GM23338 (cell line): ENCODE measurements at regions not wholly inside any gene's neighbourhood (a gene's known extent, or its start where the extent isn't known, plus 50 kb on each side); places are given as distances from the start of the nearest gene placed in this dataset.
A peak's percentile ranks its signal among the peaks of the same experiment; 100 is the strongest.

Experiments
- ATAC-seq: fragments of 200-7000 bp; cut with Tn5 transposase; 3 replicates; pipeline ENCODE4 v1.9.1; 2020
- DNase-seq: peaks from one replicate; pipeline ENCODE4 v3.0.0-alpha.2; 2015; ENCODE audit warnings: low spot score
- H2AFZ ChIP-seq: fragments of 200-600 bp; sonication (generic); 2 replicates; pipeline ENCODE4 v1.8.0; 2016; ENCODE audit warnings: antibody characterized with exemption, mild to moderate bottlenecking, moderate library complexity
- H3F3A ChIP-seq: fragments of 200-600 bp; sonication (generic); replicated peaks from 2 replicates; pipeline ENCODE4 v1.8.0; 2017; ENCODE audit warnings: antibody characterized with exemption, mixed run types, low read depth
- H3K27ac ChIP-seq: fragments of 200-600 bp; sonication (generic); 2 replicates; pipeline ENCODE4 v1.6.1; 2016; ENCODE audit warnings: low read depth
- H3K27me3 ChIP-seq: fragments of 200-600 bp; sonication (generic); 2 replicates; pipeline ENCODE4 v1.8.0; 2016; ENCODE audit warnings: mild to moderate bottlenecking, mixed run types, moderate library complexity; ENCODE audit not compliant: insufficient read depth
- H3K36me3 ChIP-seq: fragments of 200-600 bp; sonication (generic); 2 replicates; pipeline ENCODE4 v1.8.0; 2016; ENCODE audit warnings: mild to moderate bottlenecking; ENCODE audit not compliant: insufficient read depth
- H3K4me1 ChIP-seq: fragments of 200-600 bp; sonication (generic); 2 replicates; pipeline ENCODE4 v1.8.0; 2016; ENCODE audit warnings: mild to moderate bottlenecking, moderate library complexity; ENCODE audit not compliant: insufficient read depth
- H3K4me2 ChIP-seq: fragments of 200-600 bp; sonication (generic); 2 replicates; pipeline ENCODE4 v1.7.1; 2017; ENCODE audit warnings: mixed run types
- H3K4me3 ChIP-seq: fragments of 200-600 bp; sonication (generic); 2 replicates; pipeline ENCODE4 v1.6.1; 2016; ENCODE audit warnings: mixed run types
- H3K79me2 ChIP-seq: fragments of 200-600 bp; sonication (generic); replicated peaks from 2 replicates; pipeline ENCODE4 v1.8.0; 2017; ENCODE audit warnings: mild to moderate bottlenecking; ENCODE audit not compliant: insufficient read depth
- H3K9me2 ChIP-seq: fragments of 200-600 bp; sonication (generic); 2 replicates; pipeline ENCODE4 v1.8.0; 2017; ENCODE audit not compliant: insufficient read depth
- H4K20me1 ChIP-seq: fragments of 200-600 bp; sonication (generic); replicated peaks from 2 replicates; pipeline ENCODE4 v1.8.0; 2017; ENCODE audit warnings: mild to moderate bottlenecking; ENCODE audit not compliant: insufficient read depth
- H3K27ac Mint-ChIP-seq: 2 replicates; pipeline ENCODE4 v1.8.0; 2020; ENCODE audit warnings: inconsistent platforms, mild to moderate bottlenecking, moderate library complexity, mixed read lengths
- H3K27me3 Mint-ChIP-seq: 3 replicates; pipeline ENCODE4 v1.8.0; 2022; ENCODE audit warnings: low read depth, mild to moderate bottlenecking, moderate library complexity, mixed read lengths, inconsistent platforms; ENCODE audit not compliant: insufficient read depth, poor library complexity
- H3K36me3 Mint-ChIP-seq: 3 replicates; pipeline ENCODE4 v1.8.0; 2021; ENCODE audit warnings: low read depth, mild to moderate bottlenecking, inconsistent platforms, moderate library complexity, mixed read lengths
- H3K4me1 Mint-ChIP-seq: 3 replicates; pipeline ENCODE4 v1.8.0; 2020; ENCODE audit warnings: mild to moderate bottlenecking, inconsistent platforms, mixed read lengths
- H3K4me3 Mint-ChIP-seq: 3 replicates; pipeline ENCODE4 v1.8.0; 2021; ENCODE audit warnings: moderate library complexity, mild to moderate bottlenecking, inconsistent platforms, mixed read lengths
- H3K9me3 Mint-ChIP-seq: 3 replicates; pipeline ENCODE4 v1.8.0; 2020; ENCODE audit warnings: moderate library complexity, mild to moderate bottlenecking, inconsistent platforms, mixed read lengths
- CREB1 ChIP-seq: fragments of 250-450 bp; sonication (Bioruptor Pico); IDR thresholded peaks from 2 replicates; pipeline ENCODE4 v1.5.0; 2020; ENCODE audit warnings: low read depth, mild to moderate bottlenecking, moderate library complexity
- CTCF ChIP-seq, 2 experiments: fragments of 200-600 bp in 1 of 2; sonication (generic) in 1 of 2; conservative IDR thresholded peaks; 2 replicates each; pipeline versions ENCODE4 v1.5.1 to v1.6.1; 2016 to 2017; ENCODE audit warnings: antibody characterized with exemption in 2 of 2, low read depth in 2 of 2, mild to moderate bottlenecking in 2 of 2, moderate library complexity in 1 of 2
- EZH2phosphoT487 ChIP-seq: fragments of 200-600 bp; sonication (generic); IDR thresholded peaks from one replicate; pipeline ENCODE4 v1.8.1; 2018; ENCODE audit warnings: antibody characterized with exemption; ENCODE audit not compliant: unreplicated experiment
- JUNB ChIP-seq: IDR thresholded peaks from one replicate; pipeline ENCODE4 v1.6.1; 2016; ENCODE audit warnings: antibody characterized with exemption; ENCODE audit not compliant: unreplicated experiment
- NANOG ChIP-seq: IDR thresholded peaks from 2 replicates; pipeline ENCODE4 v1.6.1; 2016; ENCODE audit warnings: antibody characterized with exemption, borderline replicate concordance
- STAT1 ChIP-seq: IDR thresholded peaks from one replicate; pipeline ENCODE4 v1.6.1; 2016; ENCODE audit warnings: antibody characterized with exemption; ENCODE audit not compliant: unreplicated experiment
- ZNF114 ChIP-seq: fragments of 250-450 bp; sonication (Bioruptor Pico); IDR thresholded peaks from 2 replicates; pipeline ENCODE4 v1.5.0; 2020; ENCODE audit warnings: mild to moderate bottlenecking, moderate library complexity
- ZNF331 ChIP-seq: fragments of 250-450 bp; sonication (Bioruptor Pico); IDR thresholded peaks from 2 replicates; pipeline ENCODE4 v1.5.0; 2020; ENCODE audit warnings: low read depth, mild to moderate bottlenecking, moderate library complexity
- TF ChIP-seq, protein P1 (sequence below): IDR thresholded peaks from 2 replicates; pipeline ENCODE4 v1.6.1; 2016; ENCODE audit warnings: antibody characterized with exemption
- TF ChIP-seq, protein P2 (sequence below): IDR thresholded peaks from one replicate; pipeline ENCODE4 v1.6.1; 2018; ENCODE audit warnings: antibody characterized with exemption; ENCODE audit not compliant: unreplicated experiment

DNA sequence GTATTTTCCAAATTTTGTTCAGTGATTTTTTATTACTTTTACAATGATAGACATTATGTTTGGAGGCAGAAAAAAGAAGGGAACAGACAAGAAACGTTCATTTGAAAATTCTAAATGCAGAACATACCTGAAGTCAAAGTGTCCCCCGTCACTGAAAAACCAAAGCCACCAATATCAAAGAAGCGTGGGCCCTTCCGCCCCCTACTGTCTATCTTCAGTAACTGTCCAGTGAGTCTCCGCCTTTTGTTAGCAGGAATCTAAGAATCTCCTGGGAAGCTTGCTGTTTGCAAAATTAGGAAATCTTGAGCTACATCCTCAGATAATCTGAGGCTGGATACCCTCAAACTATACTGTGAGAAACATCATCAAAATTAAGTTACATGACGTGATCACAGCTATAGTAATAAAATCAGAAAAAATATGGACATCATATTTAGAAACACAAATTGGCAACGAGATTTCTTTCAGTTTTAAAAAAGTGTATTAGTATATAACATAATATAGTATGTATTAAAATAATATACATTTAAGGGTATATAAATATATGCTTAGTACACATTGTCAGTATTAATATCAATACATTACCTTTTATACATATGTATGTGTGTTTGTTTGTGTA is 169.3 kb upstream of the AKR1E2 start:
- H3K36me3 ChIP-seq, result no peaks in the 10 kb centered on the region
- no peak overlapping the region for H3K4me3 ChIP-seq
- DNase-seq, result peak; percentile 84
- H3K27me3 Mint-ChIP-seq, result no peaks in the 10 kb centered on the region
- H3F3A ChIP-seq, result no peaks in the 10 kb centered on the region
- no peak overlapping the region for H3K27ac Mint-ChIP-seq
- H3K4me1 Mint-ChIP-seq, result peaks cover 20% of the 10 kb centered on the region; the same call in 2 of the 3 replicates
- no peak overlapping the region for H3K4me3 Mint-ChIP-seq
- no peaks in the 10 kb centered on the region for H3K27me3 ChIP-seq
- H3K27ac ChIP-seq, result no peak overlapping the region
- no peaks in the 10 kb centered on the region for H3K36me3 Mint-ChIP-seq
- no peaks in the 10 kb centered on the region for H4K20me1 ChIP-seq
- no peak overlapping the region for H3K4me2 ChIP-seq
- peak; percentile 38; the same call in 2 of the 3 replicates for ATAC-seq
- H3K4me1 ChIP-seq, result peaks cover 19% of the 10 kb centered on the region
- H2AFZ ChIP-seq, result no peak overlapping the region
- no peaks in the 10 kb centered on the region for H3K79me2 ChIP-seq
- TF ChIP-seq, protein P1, sequence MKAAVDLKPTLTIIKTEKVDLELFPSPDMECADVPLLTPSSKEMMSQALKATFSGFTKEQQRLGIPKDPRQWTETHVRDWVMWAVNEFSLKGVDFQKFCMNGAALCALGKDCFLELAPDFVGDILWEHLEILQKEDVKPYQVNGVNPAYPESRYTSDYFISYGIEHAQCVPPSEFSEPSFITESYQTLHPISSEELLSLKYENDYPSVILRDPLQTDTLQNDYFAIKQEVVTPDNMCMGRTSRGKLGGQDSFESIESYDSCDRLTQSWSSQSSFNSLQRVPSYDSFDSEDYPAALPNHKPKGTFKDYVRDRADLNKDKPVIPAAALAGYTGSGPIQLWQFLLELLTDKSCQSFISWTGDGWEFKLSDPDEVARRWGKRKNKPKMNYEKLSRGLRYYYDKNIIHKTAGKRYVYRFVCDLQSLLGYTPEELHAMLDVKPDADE, result no peak
- TF ChIP-seq CTCF (conservative IDR thresholded peaks at IDR 0.05; ENCODE audit: low read depth in 2 of 2) (peak; percentile 83 to 89), NANOG (no peak), STAT1 (no peak), JUNB (no peak), CREB1 (0 out of 2 replicates have a peak, but pooled peaks have one; percentile 15), ZNF331 (CRISPR knock-in tag) (no peak)
- TF ChIP-seq, protein P2, sequence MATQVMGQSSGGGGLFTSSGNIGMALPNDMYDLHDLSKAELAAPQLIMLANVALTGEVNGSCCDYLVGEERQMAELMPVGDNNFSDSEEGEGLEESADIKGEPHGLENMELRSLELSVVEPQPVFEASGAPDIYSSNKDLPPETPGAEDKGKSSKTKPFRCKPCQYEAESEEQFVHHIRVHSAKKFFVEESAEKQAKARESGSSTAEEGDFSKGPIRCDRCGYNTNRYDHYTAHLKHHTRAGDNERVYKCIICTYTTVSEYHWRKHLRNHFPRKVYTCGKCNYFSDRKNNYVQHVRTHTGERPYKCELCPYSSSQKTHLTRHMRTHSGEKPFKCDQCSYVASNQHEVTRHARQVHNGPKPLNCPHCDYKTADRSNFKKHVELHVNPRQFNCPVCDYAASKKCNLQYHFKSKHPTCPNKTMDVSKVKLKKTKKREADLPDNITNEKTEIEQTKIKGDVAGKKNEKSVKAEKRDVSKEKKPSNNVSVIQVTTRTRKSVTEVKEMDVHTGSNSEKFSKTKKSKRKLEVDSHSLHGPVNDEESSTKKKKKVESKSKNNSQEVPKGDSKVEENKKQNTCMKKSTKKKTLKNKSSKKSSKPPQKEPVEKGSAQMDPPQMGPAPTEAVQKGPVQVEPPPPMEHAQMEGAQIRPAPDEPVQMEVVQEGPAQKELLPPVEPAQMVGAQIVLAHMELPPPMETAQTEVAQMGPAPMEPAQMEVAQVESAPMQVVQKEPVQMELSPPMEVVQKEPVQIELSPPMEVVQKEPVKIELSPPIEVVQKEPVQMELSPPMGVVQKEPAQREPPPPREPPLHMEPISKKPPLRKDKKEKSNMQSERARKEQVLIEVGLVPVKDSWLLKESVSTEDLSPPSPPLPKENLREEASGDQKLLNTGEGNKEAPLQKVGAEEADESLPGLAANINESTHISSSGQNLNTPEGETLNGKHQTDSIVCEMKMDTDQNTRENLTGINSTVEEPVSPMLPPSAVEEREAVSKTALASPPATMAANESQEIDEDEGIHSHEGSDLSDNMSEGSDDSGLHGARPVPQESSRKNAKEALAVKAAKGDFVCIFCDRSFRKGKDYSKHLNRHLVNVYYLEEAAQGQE, result no peak
- H3K9me3 Mint-ChIP-seq, result no peaks in the 10 kb centered on the region
- 0 out of 2 replicates have a peak, but pooled peaks cover 3% of the 10 kb centered on the region for H3K9me2 ChIP-seq

GRCh38 chr10:4655879-4656278 is 170.1 kb upstream of the AKR1E2 start:
- Histone ChIP-seq H3K9me2 (0 out of 2 replicates have a peak, but pooled peaks cover 3% of the 10 kb centered on the region), H3K4me1 (peaks cover 19% of the 10 kb centered on the region), H2AFZ (no peak overlapping the region), H3K27me3 (no peaks in the 10 kb centered on the region), H3K27ac (no peak overlapping the region), H3K79me2 (no peaks in the 10 kb centered on the region), H3K36me3 (no peaks in the 10 kb centered on the region), H3F3A (no peaks in the 10 kb centered on the region), H4K20me1 (no peaks in the 10 kb centered on the region), H3K4me3 (no peak overlapping the region), H3K4me2 (no peak overlapping the region)
- no peak overlapping the region for H3K4me3 Mint-ChIP-seq
- peaks cover 20% of the 10 kb centered on the region; the same call in 2 of the 3 replicates for H3K4me1 Mint-ChIP-seq
- H3K27ac Mint-ChIP-seq, result no peak overlapping the region
- H3K9me3 Mint-ChIP-seq, result no peaks in the 10 kb centered on the region
- no peak for ATAC-seq
- H3K27me3 Mint-ChIP-seq, result no peaks in the 10 kb centered on the region
- no peaks in the 10 kb centered on the region for H3K36me3 Mint-ChIP-seq
- DNase-seq, result no peak
- no peak for TF ChIP-seq JUNB
- no peak for TF ChIP-seq EZH2phosphoT487
- TF ChIP-seq ZNF114 (CRISPR knock-in tag), result no peak
- TF ChIP-seq, protein P1, result no peak
- TF ChIP-seq NANOG, result no peak
- no peak for TF ChIP-seq CTCF (conservative IDR thresholded peaks at IDR 0.05; ENCODE audit: low read depth in 2 of 2)
- no peak for TF ChIP-seq STAT1
- no peak for TF ChIP-seq CREB1
